ENCODE measurements at regions not wholly inside any gene's neighbourhood (a gene's known extent, or its start where the extent isn't known, plus 50 kb on each side); places are given as distances from the start of the nearest gene placed in this dataset.

DNA sequence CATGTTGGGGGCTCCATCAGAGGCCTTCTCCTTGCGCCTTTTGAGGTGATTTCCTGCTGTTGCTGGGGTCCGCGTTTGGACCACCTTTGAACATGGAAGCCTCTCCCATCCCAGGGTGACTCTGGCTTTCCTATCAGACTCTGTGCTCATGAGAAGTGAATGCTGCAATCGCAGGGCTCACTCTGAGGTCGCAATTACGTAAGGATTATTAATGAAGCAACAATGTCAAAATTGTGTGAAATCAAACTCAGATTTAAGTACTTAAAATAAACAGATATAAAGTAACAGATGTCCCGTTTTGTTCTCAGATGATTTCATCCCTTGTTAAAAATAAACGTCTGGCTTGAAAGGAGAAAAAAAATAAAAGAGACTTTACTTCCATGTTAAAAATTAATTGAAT is 634.2 kb downstream of the BNC2 start:
- CTCF ChIA-PET, result no interaction called here
- no peaks in the 10 kb centered on the region for H3K27me3 Mint-ChIP-seq
- no peaks in the 10 kb centered on the region for H3K36me3 Mint-ChIP-seq (ENCODE audit: low read depth)
- H3K27ac Mint-ChIP-seq, result no peak overlapping the region
- no peak overlapping the region for H3K4me3 Mint-ChIP-seq
- DNase-seq, result no peak
- peaks cover 42% of the 10 kb centered on the region for H3K9me3 Mint-ChIP-seq
- POLR2A ChIA-PET, result no interaction called here
- H3K4me1 Mint-ChIP-seq, result no peaks in the 10 kb centered on the region

DNA sequence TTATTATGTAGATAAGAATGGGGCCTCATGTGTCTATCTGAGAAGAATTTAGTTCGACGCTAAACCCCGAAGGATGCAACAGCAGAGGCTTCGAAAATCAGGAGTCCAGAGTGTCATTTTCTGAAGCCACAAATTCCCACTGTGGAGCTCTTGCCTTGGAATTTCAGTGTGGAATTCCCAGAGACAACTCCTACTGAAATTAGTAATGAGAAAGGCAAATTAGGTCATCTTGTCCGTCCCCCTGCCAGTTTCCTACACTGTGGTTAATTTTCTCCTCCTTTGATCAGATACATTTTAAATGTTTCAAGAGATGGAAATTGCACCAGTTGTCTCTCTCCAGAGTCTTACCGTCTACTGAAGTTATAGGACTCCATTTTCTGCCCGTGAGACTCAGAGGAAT is 633.6 kb downstream of the BNC2 start:
- DNase-seq, result no peak
- CTCF ChIA-PET, result no interaction called here
- no peaks in the 10 kb centered on the region for H3K36me3 Mint-ChIP-seq (ENCODE audit: low read depth)
- H3K4me1 Mint-ChIP-seq, result no peaks in the 10 kb centered on the region
- no peak overlapping the region for H3K4me3 Mint-ChIP-seq
- H3K27ac Mint-ChIP-seq, result no peak overlapping the region
- H3K27me3 Mint-ChIP-seq, result no peaks in the 10 kb centered on the region
- POLR2A ChIA-PET, result no interaction called here
- H3K9me3 Mint-ChIP-seq, result peaks cover 40% of the 10 kb centered on the region

GRCh38 chr9:16238623-16239138 is 631.8 kb downstream of the BNC2 start:
- no peaks in the 10 kb centered on the region for H3K36me3 Mint-ChIP-seq (ENCODE audit: low read depth)
- H3K27me3 Mint-ChIP-seq, result no peaks in the 10 kb centered on the region
- POLR2A ChIA-PET, result no interaction called here
- no peak overlapping the region for H3K27ac Mint-ChIP-seq
- DNase-seq, result no peak
- no peak overlapping the region for H3K4me3 Mint-ChIP-seq
- H3K4me1 Mint-ChIP-seq, result no peaks in the 10 kb centered on the region
- peaks cover 30% of the 10 kb centered on the region for H3K9me3 Mint-ChIP-seq
- CTCF ChIA-PET, result no interaction called here

GRCh38 chr9:16241231-16241630 is 629.2 kb downstream of the BNC2 start:
- Mint-ChIP-seq H3K4me1 (no peaks in the 10 kb centered on the region), H3K27ac (no peak overlapping the region), H3K27me3 (no peaks in the 10 kb centered on the region), H3K36me3 (ENCODE audit: low read depth) (no peaks in the 10 kb centered on the region), H3K9me3 (peaks cover 19% of the 10 kb centered on the region), H3K4me3 (no peak overlapping the region)
- no peak for DNase-seq
- ChIA-PET POLR2A (no interaction called here), CTCF (no interaction called here)

DNA sequence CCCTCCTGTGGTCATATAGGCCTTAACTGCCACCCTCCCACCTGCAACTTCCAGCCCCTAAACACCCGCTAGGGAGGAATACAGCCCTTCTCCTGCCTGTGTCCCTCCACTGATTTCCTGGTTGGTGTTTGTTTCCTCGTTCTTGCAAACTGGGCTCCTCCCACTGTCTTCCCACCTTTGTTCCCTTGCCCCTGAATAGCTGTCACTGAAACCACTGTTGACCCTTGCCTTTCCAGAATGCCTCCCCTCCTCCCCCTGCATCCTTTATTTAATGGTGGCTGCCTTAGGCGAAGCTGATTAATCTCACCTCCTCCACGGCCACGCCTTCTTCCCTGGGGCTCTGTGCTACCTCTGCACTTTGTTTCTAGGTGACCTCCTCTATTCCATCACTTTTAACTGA is 626.7 kb downstream of the BNC2 start:
- Mint-ChIP-seq H3K27me3 (no peaks in the 10 kb centered on the region), H3K9me3 (peaks cover 13% of the 10 kb centered on the region), H3K4me1 (no peaks in the 10 kb centered on the region), H3K4me3 (no peak overlapping the region), H3K27ac (no peak overlapping the region), H3K36me3 (ENCODE audit: low read depth) (no peaks in the 10 kb centered on the region)
- no peak for DNase-seq
- ChIA-PET CTCF (no interaction called here), POLR2A (no interaction called here)

DNA sequence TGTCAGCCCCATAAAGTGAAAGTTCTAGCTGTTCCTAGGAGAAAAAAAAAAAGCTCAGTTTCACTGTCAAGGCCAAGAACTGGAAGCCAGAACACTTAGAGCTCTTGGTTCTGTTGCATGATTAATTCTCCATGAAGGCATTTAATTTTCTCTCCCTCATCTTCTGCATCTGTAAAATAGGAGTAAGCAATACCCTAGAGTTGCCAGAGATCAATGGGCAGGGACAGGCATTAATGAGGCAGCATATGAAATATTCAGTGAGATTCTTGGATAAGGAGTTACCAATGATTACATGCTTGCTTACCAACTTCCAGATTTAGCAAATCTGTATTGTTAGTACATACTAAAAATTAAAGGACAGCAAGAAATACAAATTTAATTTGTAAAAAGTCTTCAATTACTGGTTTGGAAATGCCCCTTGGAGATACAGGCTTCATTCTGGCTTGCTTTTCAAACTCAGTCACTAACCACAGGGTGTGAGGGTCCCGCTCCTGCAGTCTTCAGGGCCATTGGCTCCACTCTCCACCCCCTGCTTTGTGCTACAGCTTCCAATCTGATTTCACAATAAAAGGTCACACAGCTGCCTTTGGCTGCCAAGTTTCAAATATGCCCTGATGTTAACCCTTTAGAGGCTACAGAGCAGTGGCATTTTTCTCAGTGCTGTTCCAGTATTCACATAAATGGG is 624.6 kb downstream of the BNC2 start:
- ChIA-PET CTCF (no interaction called here), POLR2A (no interaction called here)
- Mint-ChIP-seq H3K9me3 (peaks cover 6% of the 10 kb centered on the region), H3K4me3 (no peak overlapping the region), H3K36me3 (ENCODE audit: low read depth) (no peaks in the 10 kb centered on the region), H3K4me1 (no peaks in the 10 kb centered on the region), H3K27ac (no peak overlapping the region), H3K27me3 (no peaks in the 10 kb centered on the region)
- DNase-seq, result no peak

DNA sequence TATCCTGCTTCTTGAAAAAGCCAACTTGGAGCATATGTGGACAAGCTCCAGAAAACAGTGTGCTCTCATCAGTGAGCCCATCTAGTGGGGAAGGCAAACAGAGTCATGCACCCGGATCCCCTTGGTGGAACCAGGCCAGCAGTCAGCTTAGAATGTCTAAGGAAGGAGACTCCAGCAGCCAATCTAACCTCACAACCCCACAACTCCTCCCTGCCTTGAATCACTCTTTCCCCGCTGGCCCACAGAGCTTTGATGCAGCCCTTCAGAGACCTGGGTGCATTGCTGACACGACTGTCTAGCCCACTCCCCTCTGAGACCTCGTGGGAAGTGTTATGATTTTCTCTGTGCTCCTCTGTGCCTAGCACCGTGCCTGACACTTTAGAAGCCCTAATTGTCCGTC is 623.7 kb downstream of the BNC2 start:
- H3K27me3 Mint-ChIP-seq, result no peaks in the 10 kb centered on the region
- H3K4me1 Mint-ChIP-seq, result no peaks in the 10 kb centered on the region
- ChIA-PET CTCF (no interaction called here), POLR2A (no interaction called here)
- H3K9me3 Mint-ChIP-seq, result peaks cover 3% of the 10 kb centered on the region
- H3K36me3 Mint-ChIP-seq (ENCODE audit: low read depth), result no peaks in the 10 kb centered on the region
- H3K27ac Mint-ChIP-seq, result no peak overlapping the region
- DNase-seq, result no peak
- H3K4me3 Mint-ChIP-seq, result no peak overlapping the region

GRCh38 chr9:16247188-16247875 is 623.1 kb downstream of the BNC2 start:
- ChIA-PET POLR2A (no interaction called here), CTCF (no interaction called here)
- Mint-ChIP-seq H3K27me3 (no peaks in the 10 kb centered on the region), H3K27ac (no peak overlapping the region), H3K9me3 (peaks cover 3% of the 10 kb centered on the region), H3K36me3 (ENCODE audit: low read depth) (no peaks in the 10 kb centered on the region), H3K4me1 (no peaks in the 10 kb centered on the region), H3K4me3 (no peak overlapping the region)
- DNase-seq, result no peak

DNA sequence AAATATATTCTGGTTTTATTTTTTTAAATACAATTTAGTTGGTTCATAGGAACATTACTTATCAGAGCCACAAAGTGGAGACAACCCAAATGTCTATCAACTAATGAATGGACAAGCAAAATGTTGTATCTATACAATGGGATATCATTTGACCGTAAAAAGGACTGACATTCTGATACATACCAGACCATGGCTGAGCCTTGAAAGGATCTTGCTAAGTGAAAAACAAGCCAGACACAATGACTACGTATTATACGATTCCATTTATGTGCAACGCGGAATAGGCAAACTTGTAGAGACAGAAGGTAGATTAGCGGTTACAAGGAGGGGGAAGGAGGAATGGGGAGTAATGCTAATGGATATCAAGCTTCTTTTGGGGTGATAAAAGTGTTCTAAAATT is 621.6 kb downstream of the BNC2 start:
- ChIA-PET CTCF (no interaction called here), POLR2A (no interaction called here)
- H3K9me3 Mint-ChIP-seq, result peaks cover 3% of the 10 kb centered on the region
- no peak overlapping the region for H3K27ac Mint-ChIP-seq
- H3K36me3 Mint-ChIP-seq (ENCODE audit: low read depth), result no peaks in the 10 kb centered on the region
- H3K27me3 Mint-ChIP-seq, result no peaks in the 10 kb centered on the region
- DNase-seq, result no peak
- H3K4me1 Mint-ChIP-seq, result no peaks in the 10 kb centered on the region
- no peak overlapping the region for H3K4me3 Mint-ChIP-seq

DNA sequence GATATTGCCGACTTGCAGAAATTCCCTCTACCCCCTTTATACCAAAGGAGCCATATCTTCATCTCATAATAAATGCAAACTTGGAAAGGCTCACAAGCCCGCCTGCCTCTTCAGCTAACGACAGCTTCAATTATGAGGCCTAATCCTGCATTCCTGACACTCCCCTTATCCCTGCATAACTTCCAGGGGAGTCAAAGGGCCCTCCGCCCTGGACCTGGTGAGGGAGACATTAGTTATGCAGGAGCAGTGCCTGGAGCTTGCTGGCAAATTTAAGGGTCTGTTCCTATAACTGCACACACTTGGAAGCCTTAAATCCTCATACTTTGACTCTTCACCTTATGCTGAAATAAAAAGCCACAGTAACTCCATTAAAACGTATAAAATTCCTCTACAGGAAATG is 617.9 kb downstream of the BNC2 start:
- Mint-ChIP-seq H3K27me3 (no peaks in the 10 kb centered on the region), H3K4me1 (no peaks in the 10 kb centered on the region), H3K9me3 (no peaks in the 10 kb centered on the region), H3K4me3 (no peak overlapping the region), H3K36me3 (ENCODE audit: low read depth) (no peaks in the 10 kb centered on the region), H3K27ac (no peak overlapping the region)
- ChIA-PET CTCF (no interaction called here), POLR2A (no interaction called here)
- no peak for DNase-seq

DNA sequence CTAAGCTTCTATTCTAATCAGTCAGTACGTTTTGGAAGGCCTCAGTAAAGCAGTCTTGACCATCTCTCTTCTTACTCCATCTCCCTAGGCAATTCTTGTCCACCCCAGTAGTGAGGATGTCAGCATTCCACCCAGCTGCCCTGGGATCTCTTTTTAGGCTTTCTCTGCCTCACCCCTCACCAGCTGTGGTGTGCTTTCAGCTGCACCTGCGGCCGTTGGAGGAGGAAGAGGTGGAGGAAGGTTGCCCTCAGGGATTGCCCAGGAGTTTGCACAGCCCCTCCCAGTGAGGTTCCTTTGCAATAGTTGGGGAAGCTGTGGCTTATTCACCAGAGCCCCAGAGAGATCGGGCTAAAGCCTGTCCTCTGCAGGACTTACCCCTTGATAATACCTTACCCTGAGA is 615.8 kb downstream of the BNC2 start:
- Mint-ChIP-seq H3K4me3 (no peak overlapping the region), H3K9me3 (no peaks in the 10 kb centered on the region), H3K36me3 (ENCODE audit: low read depth) (no peaks in the 10 kb centered on the region), H3K27ac (no peak overlapping the region), H3K27me3 (no peaks in the 10 kb centered on the region), H3K4me1 (no peaks in the 10 kb centered on the region)
- DNase-seq, result no peak
- CTCF ChIA-PET, result no interaction called here
- POLR2A ChIA-PET, result no interaction called here

- H3K36me3 Mint-ChIP-seq (ENCODE audit: low read depth), result no peaks in the 10 kb centered on the region
- no peak for DNase-seq
- no peaks in the 10 kb centered on the region for H3K4me1 Mint-ChIP-seq
- no peak overlapping the region for H3K27ac Mint-ChIP-seq
- H3K9me3 Mint-ChIP-seq, result no peaks in the 10 kb centered on the region
- ChIA-PET CTCF (no interaction called here), POLR2A (no interaction called here)
- no peak overlapping the region for H3K4me3 Mint-ChIP-seq
- no peaks in the 10 kb centered on the region for H3K27me3 Mint-ChIP-seq
Measured at GRCh38 chr9:16255217-16255616, 615.3 kb downstream of the BNC2 start.

- no peak overlapping the region for H3K27ac Mint-ChIP-seq
- no peaks in the 10 kb centered on the region for H3K36me3 Mint-ChIP-seq (ENCODE audit: low read depth)
- no peaks in the 10 kb centered on the region for H3K9me3 Mint-ChIP-seq
- CTCF ChIA-PET, result no interaction called here
- H3K4me1 Mint-ChIP-seq, result no peaks in the 10 kb centered on the region
- POLR2A ChIA-PET, result no interaction called here
- no peak for DNase-seq
- no peaks in the 10 kb centered on the region for H3K27me3 Mint-ChIP-seq
- no peak overlapping the region for H3K4me3 Mint-ChIP-seq
Measured at GRCh38 chr9:16257604-16258003, 612.9 kb downstream of the BNC2 start.

DNA sequence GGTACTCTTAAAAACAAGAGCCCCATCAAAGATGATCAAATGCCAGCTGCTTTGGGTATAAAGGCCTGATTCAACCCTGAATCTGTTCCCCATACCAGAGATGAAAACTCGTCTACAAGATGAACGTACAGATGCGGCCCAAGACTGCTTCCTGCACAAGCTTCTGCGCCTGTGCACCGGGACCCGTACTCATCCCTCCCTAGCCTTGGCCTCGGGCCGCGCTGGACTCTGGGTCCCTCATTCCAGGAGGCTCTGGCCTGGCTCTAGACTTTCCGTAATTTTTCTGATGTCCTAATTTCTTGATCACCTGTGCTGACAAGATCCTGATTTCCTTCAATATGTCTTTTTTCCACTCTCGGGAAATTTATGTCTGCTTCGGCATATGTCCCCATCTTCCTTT is 612.3 kb downstream of the BNC2 start:
- Mint-ChIP-seq H3K27ac (no peak overlapping the region), H3K4me3 (no peak overlapping the region), H3K4me1 (no peaks in the 10 kb centered on the region)

More for the DNA sequence above, 612.3 kb downstream of the BNC2 start:
- no peaks in the 10 kb centered on the region for H3K27me3 Mint-ChIP-seq
- CTCF ChIA-PET, result no interaction called here
- POLR2A ChIA-PET, result no interaction called here
- no peaks in the 10 kb centered on the region for H3K36me3 Mint-ChIP-seq (ENCODE audit: low read depth)
- H3K9me3 Mint-ChIP-seq, result no peaks in the 10 kb centered on the region
- DNase-seq, result no peak

All from activated CD4-positive, alpha-beta memory T cell treated with anti-CD3 and anti-CD28 coated beads, Interleukin-2, amount 10 ng/mL, durations not matched to agents 7 days and 5 days (primary cell).